ENCODE measurements at regions not wholly inside any gene's neighbourhood (a gene's known extent, or its start where the extent isn't known, plus 50 kb on each side); places are given as distances from the start of the nearest gene placed in this dataset.

- TF ChIP-seq REST (IDR thresholded peaks at IDR 0.05; ENCODE audit: insufficient read depth in 1 of 2, low read depth in 2 of 2, low read length in 1 of 2) (no peak), TCF7L2 (IDR thresholded peaks at IDR 0.05; ENCODE audit: low read depth, low read length) (no peak), SIN3A (IDR thresholded peaks at IDR 0.05; ENCODE audit: borderline replicate concordance, insufficient read depth, low read depth, low read length) (no peak), CTCF (IDR thresholded peaks at IDR 0.05) (no peak), POLR2AphosphoS5 (IDR thresholded peaks at IDR 0.05; ENCODE audit: low read depth, low read length) (no peak)
- Histone ChIP-seq H3K27me3 (ENCODE audit: control insufficient read depth, insufficient read depth, low read length) (no peaks in the 10 kb centered on the region), H3K4me1 (ENCODE audit: control insufficient read depth, insufficient read depth, low read length) (no peaks in the 10 kb centered on the region), H3K4me3 (ENCODE audit: low read depth in 2 of 2, low read length in 2 of 2) (no peak overlapping the region), H3K27ac (ENCODE audit: low read length) (no peak overlapping the region), H3K9me3 (ENCODE audit: control insufficient read depth, insufficient read depth, low read depth, low read length) (no peaks in the 10 kb centered on the region), H3K36me3 (ENCODE audit: control insufficient read depth, insufficient read depth, low read length) (no peaks in the 10 kb centered on the region)
- DNase-seq (ENCODE audit: low read depth, low spot score) (no peak), ATAC-seq (peak; percentile 51; the same call in 1 of the 2 replicates)
- intact Hi-C loops (cut with micrococcal nuclease; ENCODE audit: unreplicated experiment) (no loop called here), in situ Hi-C loops (cut with HindIII; ENCODE audit: low pct_unique_long_range_greater_than_20kb, low sequenced_read_pairs) (no loop called here)
- POLR2A ChIA-PET = no interaction called here
- BruUV-seq (replicated peaks) = no TSS peak
- CTCF ChIA-PET = no interaction called here
These were observed 550.7 kb downstream of the INSC start for GRCh38 chr11:15665368-15665871.

GRCh38 chr11:15667127-15667725 lies 552.5 kb downstream of the INSC start:
- DNase-seq (ENCODE audit: low read depth, low spot score) (no peak), ATAC-seq (no peak)
- CTCF ChIA-PET = no interaction called here
- Histone ChIP-seq H3K27me3 (ENCODE audit: control insufficient read depth, insufficient read depth, low read length) (no peaks in the 10 kb centered on the region), H3K27ac (ENCODE audit: low read length) (no peak overlapping the region), H3K36me3 (ENCODE audit: control insufficient read depth, insufficient read depth, low read length) (no peaks in the 10 kb centered on the region), H3K4me3 (ENCODE audit: low read depth in 2 of 2, low read length in 2 of 2) (no peak overlapping the region), H3K4me1 (ENCODE audit: control insufficient read depth, insufficient read depth, low read length) (no peaks in the 10 kb centered on the region), H3K9me3 (ENCODE audit: control insufficient read depth, insufficient read depth, low read depth, low read length) (no peaks in the 10 kb centered on the region)
- TF ChIP-seq TCF7L2 (IDR thresholded peaks at IDR 0.05; ENCODE audit: low read depth, low read length) (no peak), CTCF (IDR thresholded peaks at IDR 0.05) (no peak), REST (IDR thresholded peaks at IDR 0.05; ENCODE audit: insufficient read depth in 1 of 2, low read depth in 2 of 2, low read length in 1 of 2) (no peak), SIN3A (IDR thresholded peaks at IDR 0.05; ENCODE audit: borderline replicate concordance, insufficient read depth, low read depth, low read length) (no peak), POLR2AphosphoS5 (IDR thresholded peaks at IDR 0.05; ENCODE audit: low read depth, low read length) (no peak)
- in situ Hi-C loops (cut with HindIII; ENCODE audit: low pct_unique_long_range_greater_than_20kb, low sequenced_read_pairs) = no loop called here
- no TSS peak for BruUV-seq (replicated peaks)
- intact Hi-C loops (cut with micrococcal nuclease; ENCODE audit: unreplicated experiment) = no loop called here
- POLR2A ChIA-PET = no interaction called here

All from Panc1 (cell line).